Activated naive CD8-positive, alpha-beta T cell treated with anti-CD3 and anti-CD28 coated beads for 36 hours (primary cell): ENCODE measurements at regions not wholly inside any gene's neighbourhood (a gene's known extent, or its start where the extent isn't known, plus 50 kb on each side); places are given as distances from the start of the nearest gene placed in this dataset.

ENCODE experiments used
- DNase-seq: peaks from one replicate; pipeline ENCODE4 v3.0.0; 2021
- H3K27ac Mint-ChIP-seq: one replicate; pipeline ENCODE4 v1.8.0; 2022; ENCODE audit warnings: mild to moderate bottlenecking, moderate library complexity, mixed read lengths
- H3K27me3 Mint-ChIP-seq: one replicate; pipeline ENCODE4 v1.8.0; 2022; ENCODE audit warnings: mild to moderate bottlenecking, mixed read lengths
- H3K36me3 Mint-ChIP-seq: one replicate; pipeline ENCODE4 v1.8.0; 2021; ENCODE audit warnings: mild to moderate bottlenecking, mixed read lengths
- H3K4me1 Mint-ChIP-seq: one replicate; pipeline ENCODE4 v1.8.0; 2021; ENCODE audit warnings: mixed read lengths
- H3K4me3 Mint-ChIP-seq: one replicate; pipeline ENCODE4 v1.8.0; 2022; ENCODE audit warnings: mild to moderate bottlenecking, moderate library complexity, mixed read lengths
- H3K9me3 Mint-ChIP-seq: one replicate; pipeline ENCODE4 v1.8.0; 2022; ENCODE audit warnings: mixed read lengths

DNA sequence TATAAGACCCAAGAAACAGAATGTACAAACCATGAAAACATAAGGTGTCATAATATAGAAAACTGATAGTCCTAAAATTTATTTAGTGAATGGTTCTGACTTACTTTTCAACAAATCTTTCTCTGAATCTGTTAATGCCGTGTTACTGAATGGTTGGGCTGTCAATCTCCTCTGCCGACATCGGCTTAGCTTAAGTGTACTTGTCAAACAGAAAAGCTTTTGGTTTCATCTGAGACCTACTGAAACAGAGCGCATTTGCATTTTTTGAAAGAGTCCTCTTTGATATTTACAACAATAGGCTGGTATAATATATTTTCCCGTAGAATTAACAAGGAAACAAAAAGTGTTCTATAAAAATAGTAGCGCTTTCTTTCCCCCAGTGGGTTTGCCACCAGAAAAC lies 120.9 kb upstream of the ZNF804B start:
- no peaks in the 10 kb centered on the region for H3K9me3 Mint-ChIP-seq
- DNase-seq = no peak
- H3K27ac Mint-ChIP-seq = no peak overlapping the region
- H3K4me3 Mint-ChIP-seq = no peak overlapping the region
- no peaks in the 10 kb centered on the region for H3K4me1 Mint-ChIP-seq
- no peaks in the 10 kb centered on the region for H3K27me3 Mint-ChIP-seq
- H3K36me3 Mint-ChIP-seq = no peaks in the 10 kb centered on the region

DNA sequence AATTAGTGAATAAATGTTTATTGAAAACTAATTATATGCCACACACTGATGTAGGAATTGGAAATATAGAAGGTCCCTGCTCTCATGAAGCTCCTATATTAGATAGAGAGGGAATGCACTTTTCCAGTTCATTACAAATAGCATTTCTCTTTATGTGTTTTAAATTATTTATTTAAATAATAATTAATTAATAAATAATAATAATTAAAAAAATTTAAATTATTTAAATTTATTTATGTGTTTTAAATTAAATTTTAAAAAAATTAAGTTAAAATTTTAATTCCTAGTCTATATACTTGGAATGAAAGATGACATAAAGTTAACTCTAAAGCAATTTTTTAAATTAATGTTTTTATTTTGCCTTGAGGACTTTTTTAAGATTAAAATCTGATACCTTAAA lies 121.7 kb upstream of the ZNF804B start:
- no peaks in the 10 kb centered on the region for H3K9me3 Mint-ChIP-seq
- H3K36me3 Mint-ChIP-seq = no peaks in the 10 kb centered on the region
- no peaks in the 10 kb centered on the region for H3K4me1 Mint-ChIP-seq
- DNase-seq = no peak
- no peak overlapping the region for H3K4me3 Mint-ChIP-seq
- H3K27ac Mint-ChIP-seq = no peak overlapping the region
- H3K27me3 Mint-ChIP-seq = no peaks in the 10 kb centered on the region

DNA sequence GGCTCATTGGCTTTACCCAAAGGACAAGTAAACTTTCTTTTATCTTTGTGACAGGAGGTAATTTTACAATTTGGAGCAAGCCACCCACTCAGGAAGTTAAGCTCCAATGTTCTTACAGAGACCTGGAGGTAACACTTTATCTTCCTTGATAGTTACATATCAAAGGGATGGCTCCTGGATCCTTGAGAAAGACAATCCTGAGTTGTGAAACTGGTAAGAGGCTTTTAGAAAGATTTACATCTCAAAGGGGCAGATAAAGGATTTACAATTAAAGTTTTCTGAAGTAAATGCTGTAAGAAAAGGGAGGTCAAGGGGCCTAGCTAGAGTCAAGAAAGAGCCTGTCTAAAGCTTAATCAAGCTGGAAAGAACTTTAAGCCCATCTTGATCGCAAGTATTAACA lies 124.4 kb upstream of the ZNF804B start:
- Mint-ChIP-seq H3K4me3 (no peak overlapping the region), H3K27me3 (no peaks in the 10 kb centered on the region), H3K4me1 (no peaks in the 10 kb centered on the region), H3K9me3 (no peaks in the 10 kb centered on the region), H3K27ac (no peak overlapping the region), H3K36me3 (no peaks in the 10 kb centered on the region)
- no peak for DNase-seq

DNA sequence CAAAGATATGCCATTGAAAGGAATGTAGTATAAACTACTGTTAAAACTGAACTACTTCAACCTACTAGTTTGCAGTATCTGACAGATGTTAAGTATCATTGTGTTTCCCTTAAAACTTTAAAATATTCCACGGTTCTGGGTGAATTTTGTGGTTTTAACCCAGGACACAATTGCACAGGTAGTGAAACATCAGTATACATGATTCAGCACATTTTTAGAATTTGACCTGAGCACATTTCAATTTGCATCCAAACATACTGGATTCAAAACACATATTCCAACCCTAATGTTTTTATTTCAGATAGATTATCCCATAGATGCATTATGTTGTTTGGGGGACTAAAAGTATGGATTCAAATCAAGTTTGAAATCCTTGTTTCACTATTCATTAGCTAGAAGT lies 129.9 kb upstream of the ZNF804B start:
- Mint-ChIP-seq H3K27me3 (no peaks in the 10 kb centered on the region), H3K36me3 (no peaks in the 10 kb centered on the region), H3K27ac (no peak overlapping the region), H3K4me1 (no peaks in the 10 kb centered on the region), H3K9me3 (no peaks in the 10 kb centered on the region), H3K4me3 (no peak overlapping the region)
- DNase-seq = no peak

DNA sequence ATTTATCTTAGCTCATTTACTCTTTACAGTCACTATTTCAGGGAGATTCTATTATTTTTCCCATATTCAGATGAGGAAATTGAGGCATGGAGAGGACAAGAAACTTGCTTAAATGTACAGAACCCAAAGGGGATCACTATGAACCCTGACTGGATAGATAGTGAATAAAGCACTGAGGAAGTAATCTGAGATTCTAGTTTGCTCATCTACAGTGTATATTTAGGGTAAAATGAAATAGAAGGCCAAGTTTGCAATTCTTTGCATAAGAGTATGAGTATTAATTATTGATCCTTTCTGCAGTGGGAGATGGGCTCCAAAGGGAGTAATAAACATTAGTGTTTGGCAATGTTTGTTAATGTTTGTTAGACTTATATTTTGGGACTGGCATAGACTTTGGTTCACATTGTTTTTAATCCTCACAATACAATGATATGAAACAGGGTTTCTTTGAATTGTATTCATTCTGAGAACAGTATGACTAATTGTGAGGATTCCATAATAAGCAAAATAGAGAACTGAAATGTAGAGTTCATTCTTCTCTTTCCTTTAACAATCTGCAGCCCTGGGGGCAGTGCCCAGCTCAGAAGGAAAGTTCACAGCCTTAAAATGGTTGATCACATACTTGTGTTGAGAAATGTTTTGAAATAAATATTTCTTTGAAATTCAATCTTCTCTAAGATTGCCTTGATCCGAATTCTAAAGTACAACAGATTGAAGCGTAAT lies 131.0 kb upstream of the ZNF804B start:
- H3K36me3 Mint-ChIP-seq = no peaks in the 10 kb centered on the region
- H3K4me3 Mint-ChIP-seq = no peak overlapping the region
- no peaks in the 10 kb centered on the region for H3K4me1 Mint-ChIP-seq
- no peak for DNase-seq
- H3K27me3 Mint-ChIP-seq = no peaks in the 10 kb centered on the region
- no peak overlapping the region for H3K27ac Mint-ChIP-seq
- H3K9me3 Mint-ChIP-seq = no peaks in the 10 kb centered on the region

DNA sequence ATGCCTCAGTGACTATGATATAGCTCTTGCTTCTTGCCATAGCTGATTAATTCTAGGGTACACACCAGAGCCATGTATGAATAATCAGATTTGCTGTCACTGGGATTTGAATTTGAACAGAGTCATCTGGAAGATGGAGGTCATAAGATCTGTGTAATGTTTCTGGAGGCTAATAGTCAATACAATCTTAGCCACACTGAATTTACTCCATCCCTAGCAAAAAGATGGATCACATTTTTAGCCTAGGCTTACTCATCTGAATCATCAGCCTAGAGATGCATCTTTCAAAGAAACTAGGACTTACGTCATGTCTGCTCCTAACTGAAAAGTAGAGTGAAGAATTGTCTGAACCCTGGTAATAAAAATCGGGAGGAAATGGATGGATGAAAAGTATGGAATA lies 142.3 kb upstream of the ZNF804B start:
- no peak overlapping the region for H3K4me3 Mint-ChIP-seq
- H3K27me3 Mint-ChIP-seq = no peaks in the 10 kb centered on the region
- H3K36me3 Mint-ChIP-seq = no peaks in the 10 kb centered on the region
- no peak overlapping the region for H3K27ac Mint-ChIP-seq
- no peaks in the 10 kb centered on the region for H3K4me1 Mint-ChIP-seq
- no peak for DNase-seq
- no peaks in the 10 kb centered on the region for H3K9me3 Mint-ChIP-seq

DNA sequence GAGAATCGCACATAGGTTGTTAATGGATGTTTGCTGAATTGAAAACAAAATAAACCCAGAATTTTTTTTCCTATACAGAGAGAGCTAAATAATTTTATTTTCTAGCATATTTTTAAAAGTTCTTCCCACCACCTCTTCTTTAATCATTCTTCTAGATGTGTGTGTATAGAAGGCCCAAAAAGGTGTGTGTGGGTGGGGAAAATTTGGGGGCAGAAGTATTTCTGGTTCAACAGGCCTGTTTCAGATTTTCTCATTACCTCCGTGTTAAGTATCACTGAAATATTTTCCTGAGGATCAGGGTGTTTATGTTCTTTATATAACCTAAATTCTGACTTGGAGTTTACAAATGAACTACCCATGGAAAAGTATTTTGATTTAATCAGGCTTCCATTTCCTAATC lies 144.2 kb upstream of the ZNF804B start:
- no peak for DNase-seq

DNA sequence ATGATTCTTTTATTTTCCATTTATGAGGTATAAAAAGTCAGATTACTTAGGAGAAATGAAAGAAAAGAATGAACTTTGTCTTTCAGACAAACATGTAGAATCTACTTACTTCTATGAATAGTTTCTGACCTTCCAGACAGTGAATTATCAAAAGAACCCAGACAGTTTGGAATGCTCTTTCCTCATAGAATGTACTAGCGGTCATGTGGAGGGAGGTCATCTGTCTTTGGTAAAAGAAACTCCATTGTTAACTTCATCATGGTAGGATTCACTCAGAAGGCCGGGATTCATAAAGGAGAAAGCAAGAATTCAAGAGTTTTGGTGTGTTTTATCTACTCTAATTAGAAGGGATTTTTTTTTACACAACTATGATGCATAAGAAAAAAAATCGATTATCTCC lies 144.8 kb upstream of the ZNF804B start:
- Mint-ChIP-seq H3K27me3 (no peaks in the 10 kb centered on the region), H3K4me1 (no peaks in the 10 kb centered on the region), H3K27ac (no peak overlapping the region), H3K9me3 (no peaks in the 10 kb centered on the region), H3K4me3 (no peak overlapping the region), H3K36me3 (no peaks in the 10 kb centered on the region)
- no peak for DNase-seq

More for the DNA sequence above, 144.2 kb upstream of the ZNF804B start:
- Mint-ChIP-seq H3K27ac (no peak overlapping the region), H3K4me1 (no peaks in the 10 kb centered on the region), H3K36me3 (no peaks in the 10 kb centered on the region), H3K4me3 (no peak overlapping the region), H3K9me3 (no peaks in the 10 kb centered on the region), H3K27me3 (no peaks in the 10 kb centered on the region)

DNA sequence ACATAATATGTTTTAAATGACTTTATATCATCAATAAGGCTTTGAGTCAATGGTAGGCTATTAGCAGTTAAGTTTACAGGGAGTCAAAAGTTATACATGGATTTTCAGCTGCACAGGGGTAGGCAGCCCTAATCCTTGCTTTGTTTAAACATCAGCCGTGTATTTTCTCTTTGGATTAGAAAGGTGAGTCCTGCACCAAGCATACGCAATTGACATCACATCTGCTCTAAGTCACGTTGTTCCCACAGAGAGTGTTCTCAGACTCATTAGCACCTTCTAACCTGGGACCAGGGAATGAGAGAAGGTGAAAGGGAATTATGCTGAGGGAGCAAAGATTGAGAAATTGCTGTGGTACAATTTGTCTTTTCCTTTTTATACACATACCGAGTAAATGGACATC lies 148.6 kb upstream of the ZNF804B start:
- H3K27me3 Mint-ChIP-seq = no peaks in the 10 kb centered on the region
- no peak overlapping the region for H3K27ac Mint-ChIP-seq
- no peaks in the 10 kb centered on the region for H3K9me3 Mint-ChIP-seq
- no peak overlapping the region for H3K4me3 Mint-ChIP-seq
- H3K36me3 Mint-ChIP-seq = no peaks in the 10 kb centered on the region
- no peaks in the 10 kb centered on the region for H3K4me1 Mint-ChIP-seq
- no peak for DNase-seq

DNA sequence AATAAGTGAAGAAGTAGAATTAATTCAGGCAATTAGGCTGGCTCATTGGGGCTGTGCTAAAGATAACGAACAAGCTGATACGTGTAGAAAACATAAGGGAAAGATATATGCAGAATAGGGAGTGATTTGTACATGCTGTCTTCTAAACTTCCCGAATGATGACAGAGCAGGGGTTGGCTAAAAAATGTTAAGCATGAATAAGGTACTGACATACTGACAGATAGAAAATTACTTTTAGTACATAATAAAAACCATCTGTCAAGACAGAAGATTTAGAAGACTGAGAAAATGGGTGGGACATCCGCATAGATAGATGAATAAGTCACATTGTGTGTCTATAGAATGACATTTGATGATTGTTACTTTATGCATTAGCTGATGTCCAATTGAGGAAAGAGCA lies 158.8 kb upstream of the ZNF804B start:
- Mint-ChIP-seq H3K9me3 (no peaks in the 10 kb centered on the region), H3K27ac (no peak overlapping the region), H3K27me3 (no peaks in the 10 kb centered on the region), H3K4me3 (no peak overlapping the region), H3K36me3 (no peaks in the 10 kb centered on the region), H3K4me1 (no peaks in the 10 kb centered on the region)
- DNase-seq = no peak

DNA sequence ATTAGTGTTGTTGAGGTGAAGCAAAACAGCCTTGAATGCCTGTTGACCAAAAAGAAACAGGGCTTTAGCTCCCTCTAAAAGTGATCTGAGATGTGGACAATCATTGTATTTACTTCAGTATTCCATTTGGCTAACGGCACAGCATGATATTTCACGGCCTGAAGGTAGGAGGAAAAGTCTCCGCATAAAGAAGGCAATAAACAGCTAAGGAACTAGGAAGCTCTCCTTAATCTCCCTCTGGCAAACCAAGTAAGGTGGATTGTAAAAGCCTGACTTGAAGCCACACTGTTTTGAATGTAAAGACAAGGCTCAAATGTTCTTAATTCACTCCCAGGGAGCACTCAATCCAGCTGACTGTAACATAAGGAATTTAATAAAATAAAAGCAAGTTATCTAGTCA lies 160.0 kb upstream of the ZNF804B start:
- Mint-ChIP-seq H3K4me3 (no peak overlapping the region), H3K36me3 (no peaks in the 10 kb centered on the region), H3K27me3 (no peaks in the 10 kb centered on the region), H3K27ac (no peak overlapping the region), H3K9me3 (peaks cover 4% of the 10 kb centered on the region), H3K4me1 (no peaks in the 10 kb centered on the region)
- no peak for DNase-seq

DNA sequence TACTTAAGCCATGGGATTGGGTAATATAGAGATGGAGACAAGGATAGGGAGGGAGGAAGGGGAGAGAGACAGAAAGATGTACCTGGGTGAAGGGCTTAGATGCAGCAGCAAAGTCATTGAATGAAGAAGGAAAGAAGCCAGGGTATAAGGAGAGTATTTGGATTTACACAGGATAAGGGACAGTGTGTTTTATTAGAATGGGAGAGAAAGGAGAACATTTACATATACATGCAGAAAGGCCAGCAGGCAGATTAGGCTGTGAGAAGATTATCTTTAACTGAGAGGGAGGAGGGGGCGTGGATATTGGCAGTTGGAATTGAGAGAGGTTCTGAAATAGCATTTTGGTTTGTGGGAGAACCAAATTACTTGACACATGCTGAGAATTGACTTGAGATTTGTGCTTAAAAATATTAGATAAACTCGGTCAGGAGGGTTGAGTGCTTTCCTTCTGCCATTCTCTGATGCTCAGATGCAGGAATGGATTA lies 161.5 kb upstream of the ZNF804B start:
- no peaks in the 10 kb centered on the region for H3K27me3 Mint-ChIP-seq
- H3K4me3 Mint-ChIP-seq = no peak overlapping the region
- no peaks in the 10 kb centered on the region for H3K4me1 Mint-ChIP-seq
- peaks cover 4% of the 10 kb centered on the region for H3K9me3 Mint-ChIP-seq
- no peak for DNase-seq
- H3K27ac Mint-ChIP-seq = no peak overlapping the region
- H3K36me3 Mint-ChIP-seq = no peaks in the 10 kb centered on the region

DNA sequence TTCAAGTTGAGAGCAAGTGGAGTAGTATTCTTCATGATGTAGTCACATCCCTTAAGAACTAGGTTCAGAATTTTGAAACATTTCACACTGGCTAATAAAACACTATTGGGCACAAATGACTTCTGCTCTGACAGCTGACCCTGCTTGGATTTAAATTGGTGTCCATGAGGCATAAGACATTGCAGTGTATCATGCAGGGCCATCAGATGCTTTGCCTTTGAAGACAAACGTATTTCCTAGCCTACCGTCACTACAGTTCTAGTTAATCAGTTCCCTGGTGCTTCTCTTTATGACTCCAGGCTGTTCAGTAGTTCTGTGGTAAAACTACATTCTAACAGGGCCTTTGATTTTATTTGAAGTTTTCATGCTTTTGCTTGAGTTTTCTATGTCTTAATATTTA lies 168.5 kb upstream of the ZNF804B start:
- H3K27ac Mint-ChIP-seq = no peak overlapping the region
- no peak overlapping the region for H3K4me3 Mint-ChIP-seq
- no peak for DNase-seq
- peaks cover 1% of the 10 kb centered on the region for H3K36me3 Mint-ChIP-seq
- peaks cover 5% of the 10 kb centered on the region for H3K27me3 Mint-ChIP-seq
- H3K4me1 Mint-ChIP-seq = no peaks in the 10 kb centered on the region
- peaks cover 12% of the 10 kb centered on the region for H3K9me3 Mint-ChIP-seq

DNA sequence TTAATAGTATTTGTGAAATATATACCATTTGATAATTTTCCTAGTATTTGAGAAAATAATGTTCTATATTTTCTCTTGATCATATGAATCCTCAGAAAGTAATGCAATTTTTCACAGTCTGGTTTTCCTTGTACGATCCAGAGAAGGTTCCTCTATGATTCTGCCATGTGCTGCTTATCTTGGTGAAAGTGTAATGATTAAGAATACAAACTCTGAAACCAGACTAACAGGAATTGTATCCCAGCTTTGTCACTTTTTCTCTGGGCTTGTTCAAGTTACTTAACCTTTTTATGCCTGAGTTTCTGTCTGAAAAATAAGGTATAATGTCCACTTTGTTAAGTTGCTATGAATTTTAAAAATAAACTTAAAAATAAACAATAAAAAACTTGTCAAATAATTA lies 169.6 kb upstream of the ZNF804B start:
- Mint-ChIP-seq H3K27ac (no peak overlapping the region), H3K36me3 (peaks cover 1% of the 10 kb centered on the region), H3K4me1 (no peaks in the 10 kb centered on the region), H3K4me3 (no peak overlapping the region), H3K27me3 (peaks cover 5% of the 10 kb centered on the region), H3K9me3 (peaks cover 8% of the 10 kb centered on the region)
- DNase-seq = no peak

DNA sequence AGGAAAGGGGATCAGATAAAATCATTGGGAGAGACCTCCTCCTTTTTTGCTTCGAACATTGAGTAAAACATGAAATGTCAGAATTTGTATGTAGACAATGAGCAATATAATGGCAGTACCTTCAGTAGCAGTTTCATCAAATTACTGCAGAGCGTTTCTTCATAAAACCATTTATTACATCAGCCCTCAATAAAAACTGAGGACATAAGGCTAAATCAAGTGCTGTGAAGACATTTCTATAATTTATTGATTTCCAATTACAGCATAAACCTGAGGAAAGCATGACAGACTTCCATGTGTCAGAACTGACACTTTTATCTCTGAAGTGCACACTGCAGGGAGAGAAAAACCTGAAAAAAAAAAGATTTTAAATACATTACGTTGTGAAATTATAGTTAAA lies 172.6 kb upstream of the ZNF804B start:
- H3K4me1 Mint-ChIP-seq = no peaks in the 10 kb centered on the region
- no peaks in the 10 kb centered on the region for H3K36me3 Mint-ChIP-seq
- H3K4me3 Mint-ChIP-seq = no peak overlapping the region
- peaks cover 4% of the 10 kb centered on the region for H3K9me3 Mint-ChIP-seq
- H3K27me3 Mint-ChIP-seq = no peaks in the 10 kb centered on the region
- DNase-seq = no peak
- no peak overlapping the region for H3K27ac Mint-ChIP-seq

DNA sequence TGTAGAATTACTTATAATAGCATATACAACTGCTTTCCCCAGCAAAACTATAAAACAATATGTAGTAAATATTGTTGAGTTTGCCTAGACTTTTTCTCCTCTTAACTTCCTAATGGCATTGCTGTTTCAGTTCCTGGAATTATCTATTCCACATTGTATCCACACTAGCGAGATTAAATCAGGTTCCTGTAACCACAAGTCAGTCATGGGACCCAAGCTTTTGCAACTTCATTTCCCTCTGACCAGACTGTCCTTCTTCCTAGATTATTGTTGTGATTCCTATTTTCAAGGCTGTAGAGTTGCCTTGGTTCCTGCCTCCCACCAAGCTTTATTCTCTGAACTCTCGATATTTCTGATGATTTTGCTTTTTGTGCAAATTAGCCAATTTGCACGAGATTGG lies 173.3 kb upstream of the ZNF804B start:
- no peak for DNase-seq
- Mint-ChIP-seq H3K9me3 (peaks cover 4% of the 10 kb centered on the region), H3K27ac (no peak overlapping the region), H3K36me3 (no peaks in the 10 kb centered on the region), H3K4me1 (no peaks in the 10 kb centered on the region), H3K27me3 (no peaks in the 10 kb centered on the region), H3K4me3 (no peak overlapping the region)
